ENCODE measurements at regions not wholly inside any gene's neighbourhood (a gene's known extent, or its start where the extent isn't known, plus 50 kb on each side); places are given as distances from the start of the nearest gene placed in this dataset.

- Histone ChIP-seq H3K27me3 (replicated peaks; ENCODE audit: control insufficient read depth, insufficient read depth, low read length, poor library complexity, severe bottlenecking) (no peaks in the 10 kb centered on the region), H3K9me3 (ENCODE audit: control insufficient read depth, low read length) (no peaks in the 10 kb centered on the region), H3K4me1 (ENCODE audit: control insufficient read depth, insufficient read depth, low read length, poor library complexity, severe bottlenecking) (no peaks in the 10 kb centered on the region), H3K36me3 (ENCODE audit: control insufficient read depth, insufficient read depth, low read length) (no peaks in the 10 kb centered on the region), H3K4me3 (ENCODE audit: insufficient read depth, low read depth, low read length, poor library complexity, severe bottlenecking) (no peak overlapping the region), H3K27ac (ENCODE audit: insufficient read depth, low read length, poor library complexity, severe bottlenecking) (no peak overlapping the region)
- no peak for DNase-seq
Observed at GRCh38 chr1:194281376-194281775, 1095.0 kb upstream of the B3GALT2 start.

GRCh38 chr1:194280463-194280862 is 1094.0 kb upstream of the B3GALT2 start:
- DNase-seq: no peak
- H3K27ac ChIP-seq (ENCODE audit: insufficient read depth, low read length, poor library complexity, severe bottlenecking): no peak overlapping the region
- no peaks in the 10 kb centered on the region for H3K27me3 ChIP-seq (replicated peaks; ENCODE audit: control insufficient read depth, insufficient read depth, low read length, poor library complexity, severe bottlenecking)
- H3K4me1 ChIP-seq (ENCODE audit: control insufficient read depth, insufficient read depth, low read length, poor library complexity, severe bottlenecking): no peaks in the 10 kb centered on the region
- H3K36me3 ChIP-seq (ENCODE audit: control insufficient read depth, insufficient read depth, low read length): no peaks in the 10 kb centered on the region
- H3K4me3 ChIP-seq (ENCODE audit: insufficient read depth, low read depth, low read length, poor library complexity, severe bottlenecking): no peak overlapping the region
- H3K9me3 ChIP-seq (ENCODE audit: control insufficient read depth, low read length): no peaks in the 10 kb centered on the region

GRCh38 chr1:194279975-194280374 is 1093.6 kb upstream of the B3GALT2 start:
- Histone ChIP-seq H3K27me3 (replicated peaks; ENCODE audit: control insufficient read depth, insufficient read depth, low read length, poor library complexity, severe bottlenecking) (no peaks in the 10 kb centered on the region), H3K4me3 (ENCODE audit: insufficient read depth, low read depth, low read length, poor library complexity, severe bottlenecking) (no peak overlapping the region), H3K4me1 (ENCODE audit: control insufficient read depth, insufficient read depth, low read length, poor library complexity, severe bottlenecking) (no peaks in the 10 kb centered on the region), H3K9me3 (ENCODE audit: control insufficient read depth, low read length) (no peaks in the 10 kb centered on the region), H3K36me3 (ENCODE audit: control insufficient read depth, insufficient read depth, low read length) (no peaks in the 10 kb centered on the region), H3K27ac (ENCODE audit: insufficient read depth, low read length, poor library complexity, severe bottlenecking) (no peak overlapping the region)
- no peak for DNase-seq

DNA sequence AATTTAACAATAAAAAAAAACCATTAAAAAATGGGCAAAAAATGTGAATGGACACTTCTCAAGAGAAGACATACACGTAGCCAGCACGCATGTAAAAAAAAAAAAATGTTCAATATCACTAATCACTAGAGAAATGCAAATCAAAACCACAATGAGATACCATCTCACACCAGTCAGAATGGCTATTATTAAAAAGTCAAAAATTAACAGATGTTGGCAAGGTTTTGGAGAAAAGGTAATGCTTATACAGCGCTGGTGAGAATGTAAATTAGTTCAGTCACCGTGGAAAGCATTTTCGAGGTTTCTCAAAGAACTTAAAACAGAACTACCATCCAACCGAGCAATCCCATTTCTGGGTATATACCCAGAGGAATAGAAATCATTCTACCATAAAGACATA is 1091.5 kb upstream of the B3GALT2 start:
- DNase-seq: no peak
- Histone ChIP-seq H3K27ac (ENCODE audit: insufficient read depth, low read length, poor library complexity, severe bottlenecking) (no peak overlapping the region), H3K4me1 (ENCODE audit: control insufficient read depth, insufficient read depth, low read length, poor library complexity, severe bottlenecking) (no peaks in the 10 kb centered on the region), H3K36me3 (ENCODE audit: control insufficient read depth, insufficient read depth, low read length) (no peaks in the 10 kb centered on the region), H3K9me3 (ENCODE audit: control insufficient read depth, low read length) (no peaks in the 10 kb centered on the region), H3K27me3 (replicated peaks; ENCODE audit: control insufficient read depth, insufficient read depth, low read length, poor library complexity, severe bottlenecking) (no peaks in the 10 kb centered on the region), H3K4me3 (ENCODE audit: insufficient read depth, low read depth, low read length, poor library complexity, severe bottlenecking) (no peak overlapping the region)

DNA sequence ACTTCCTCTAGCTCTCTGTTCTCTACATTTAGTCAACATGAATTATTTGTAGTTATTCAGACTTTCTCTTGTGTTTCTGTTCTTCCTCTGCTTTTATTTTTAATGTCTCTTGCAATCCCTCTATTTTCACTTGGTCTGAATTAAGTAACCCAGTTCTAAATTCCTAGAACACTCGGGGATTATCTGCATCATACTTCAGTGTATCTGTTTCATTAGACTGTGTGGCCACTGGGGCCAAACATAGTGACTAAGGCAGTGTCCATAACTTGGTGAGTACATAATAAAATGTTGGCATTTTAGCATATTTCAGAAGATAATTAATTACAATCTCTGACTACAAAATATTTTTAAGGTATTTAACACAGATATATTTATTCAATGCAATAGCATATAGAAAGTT is 1087.2 kb upstream of the B3GALT2 start:
- Histone ChIP-seq H3K4me1 (ENCODE audit: control insufficient read depth, insufficient read depth, low read length, poor library complexity, severe bottlenecking) (no peaks in the 10 kb centered on the region), H3K27me3 (replicated peaks; ENCODE audit: control insufficient read depth, insufficient read depth, low read length, poor library complexity, severe bottlenecking) (no peaks in the 10 kb centered on the region), H3K36me3 (ENCODE audit: control insufficient read depth, insufficient read depth, low read length) (no peaks in the 10 kb centered on the region), H3K27ac (ENCODE audit: insufficient read depth, low read length, poor library complexity, severe bottlenecking) (no peak overlapping the region), H3K9me3 (ENCODE audit: control insufficient read depth, low read length) (no peaks in the 10 kb centered on the region), H3K4me3 (ENCODE audit: insufficient read depth, low read depth, low read length, poor library complexity, severe bottlenecking) (no peak overlapping the region)
- DNase-seq: no peak

GRCh38 chr1:194268839-194269238 is 1082.4 kb upstream of the B3GALT2 start:
- Histone ChIP-seq H3K4me3 (ENCODE audit: insufficient read depth, low read depth, low read length, poor library complexity, severe bottlenecking) (no peak overlapping the region), H3K27ac (ENCODE audit: insufficient read depth, low read length, poor library complexity, severe bottlenecking) (no peak overlapping the region), H3K4me1 (ENCODE audit: control insufficient read depth, insufficient read depth, low read length, poor library complexity, severe bottlenecking) (no peaks in the 10 kb centered on the region), H3K36me3 (ENCODE audit: control insufficient read depth, insufficient read depth, low read length) (no peaks in the 10 kb centered on the region), H3K27me3 (replicated peaks; ENCODE audit: control insufficient read depth, insufficient read depth, low read length, poor library complexity, severe bottlenecking) (no peaks in the 10 kb centered on the region), H3K9me3 (ENCODE audit: control insufficient read depth, low read length) (no peaks in the 10 kb centered on the region)
- DNase-seq: no peak

DNA sequence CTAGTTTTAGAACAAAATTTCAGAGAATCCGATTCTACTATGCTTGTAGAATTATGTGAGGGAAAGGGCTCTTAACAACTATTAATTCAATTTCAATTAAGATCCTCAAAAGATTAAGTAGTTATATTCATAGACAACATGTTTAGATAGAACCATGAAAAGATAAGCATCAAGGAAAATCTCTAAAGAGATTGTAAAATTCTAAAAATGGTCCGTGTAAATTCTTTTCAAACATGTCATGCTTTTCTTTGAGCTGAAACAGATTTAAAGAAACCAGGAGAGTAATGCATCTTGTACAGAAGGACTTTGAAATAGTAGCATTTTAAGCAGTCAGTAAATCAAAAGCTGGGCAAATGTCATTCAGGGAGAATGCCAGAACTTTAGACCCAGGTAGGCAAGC is 1080.6 kb upstream of the B3GALT2 start:
- Histone ChIP-seq H3K27me3 (replicated peaks; ENCODE audit: control insufficient read depth, insufficient read depth, low read length, poor library complexity, severe bottlenecking) (no peaks in the 10 kb centered on the region), H3K4me3 (ENCODE audit: insufficient read depth, low read depth, low read length, poor library complexity, severe bottlenecking) (no peak overlapping the region), H3K4me1 (ENCODE audit: control insufficient read depth, insufficient read depth, low read length, poor library complexity, severe bottlenecking) (no peaks in the 10 kb centered on the region), H3K27ac (ENCODE audit: insufficient read depth, low read length, poor library complexity, severe bottlenecking) (no peak overlapping the region), H3K36me3 (ENCODE audit: control insufficient read depth, insufficient read depth, low read length) (no peaks in the 10 kb centered on the region), H3K9me3 (ENCODE audit: control insufficient read depth, low read length) (no peaks in the 10 kb centered on the region)
- DNase-seq: no peak

GRCh38 chr1:194256010-194256409 is 1069.6 kb upstream of the B3GALT2 start:
- Histone ChIP-seq H3K4me1 (ENCODE audit: control insufficient read depth, insufficient read depth, low read length, poor library complexity, severe bottlenecking) (no peaks in the 10 kb centered on the region), H3K9me3 (ENCODE audit: control insufficient read depth, low read length) (no peaks in the 10 kb centered on the region), H3K4me3 (ENCODE audit: insufficient read depth, low read depth, low read length, poor library complexity, severe bottlenecking) (no peak overlapping the region), H3K27me3 (replicated peaks; ENCODE audit: control insufficient read depth, insufficient read depth, low read length, poor library complexity, severe bottlenecking) (no peaks in the 10 kb centered on the region), H3K36me3 (ENCODE audit: control insufficient read depth, insufficient read depth, low read length) (no peaks in the 10 kb centered on the region), H3K27ac (ENCODE audit: insufficient read depth, low read length, poor library complexity, severe bottlenecking) (no peak overlapping the region)
- DNase-seq: no peak

GRCh38 chr1:194252199-194252598 is 1065.8 kb upstream of the B3GALT2 start:
- H3K4me1 ChIP-seq (ENCODE audit: control insufficient read depth, insufficient read depth, low read length, poor library complexity, severe bottlenecking): no peaks in the 10 kb centered on the region
- no peak overlapping the region for H3K4me3 ChIP-seq (ENCODE audit: insufficient read depth, low read depth, low read length, poor library complexity, severe bottlenecking)
- no peak overlapping the region for H3K27ac ChIP-seq (ENCODE audit: insufficient read depth, low read length, poor library complexity, severe bottlenecking)
- H3K9me3 ChIP-seq (ENCODE audit: control insufficient read depth, low read length): no peaks in the 10 kb centered on the region
- no peak for DNase-seq
- no peaks in the 10 kb centered on the region for H3K36me3 ChIP-seq (ENCODE audit: control insufficient read depth, insufficient read depth, low read length)
- H3K27me3 ChIP-seq (replicated peaks; ENCODE audit: control insufficient read depth, insufficient read depth, low read length, poor library complexity, severe bottlenecking): no peaks in the 10 kb centered on the region

GRCh38 chr1:194241215-194241614 is 1054.8 kb upstream of the B3GALT2 start:
- H3K36me3 ChIP-seq (ENCODE audit: control insufficient read depth, insufficient read depth, low read length): no peaks in the 10 kb centered on the region
- no peak overlapping the region for H3K4me3 ChIP-seq (ENCODE audit: insufficient read depth, low read depth, low read length, poor library complexity, severe bottlenecking)
- H3K4me1 ChIP-seq (ENCODE audit: control insufficient read depth, insufficient read depth, low read length, poor library complexity, severe bottlenecking): no peaks in the 10 kb centered on the region
- H3K27me3 ChIP-seq (replicated peaks; ENCODE audit: control insufficient read depth, insufficient read depth, low read length, poor library complexity, severe bottlenecking): no peaks in the 10 kb centered on the region
- H3K9me3 ChIP-seq (ENCODE audit: control insufficient read depth, low read length): no peaks in the 10 kb centered on the region
- H3K27ac ChIP-seq (ENCODE audit: insufficient read depth, low read length, poor library complexity, severe bottlenecking): no peak overlapping the region
- no peak for DNase-seq

- Histone ChIP-seq H3K9me3 (ENCODE audit: control insufficient read depth, low read length) (peaks cover 4% of the 10 kb centered on the region), H3K27ac (ENCODE audit: insufficient read depth, low read length, poor library complexity, severe bottlenecking) (no peak overlapping the region), H3K4me1 (ENCODE audit: control insufficient read depth, insufficient read depth, low read length, poor library complexity, severe bottlenecking) (no peaks in the 10 kb centered on the region), H3K36me3 (ENCODE audit: control insufficient read depth, insufficient read depth, low read length) (no peaks in the 10 kb centered on the region), H3K27me3 (replicated peaks; ENCODE audit: control insufficient read depth, insufficient read depth, low read length, poor library complexity, severe bottlenecking) (no peaks in the 10 kb centered on the region), H3K4me3 (ENCODE audit: insufficient read depth, low read depth, low read length, poor library complexity, severe bottlenecking) (no peak overlapping the region)
- no peak for DNase-seq
Observed at GRCh38 chr1:194233069-194233468, 1046.7 kb upstream of the B3GALT2 start.
